DMS153 treated with DMSO at 0.1 percent for 48 hours (cell line): ENCODE measurements at regions not wholly inside any gene's neighbourhood (a gene's known extent, or its start where the extent isn't known, plus 50 kb on each side); places are given as distances from the start of the nearest gene placed in this dataset.

Experiments used
- DNase-seq: peaks from one replicate; lab custom pipeline; 2025; ENCODE audit not compliant: unreplicated experiment; lab: John Stamatoyannopoulos, UW

- DNase-seq, result no peak
Measured at GRCh38 chr12:76226397-76226796, 121.8 kb downstream of the BBS10 start.

- DNase-seq, result no peak
Measured at GRCh38 chr12:76223869-76224268, 124.3 kb downstream of the BBS10 start.

- no peak for DNase-seq
Measured at GRCh38 chr12:76220980-76221379, 127.2 kb downstream of the BBS10 start.

- no peak for DNase-seq
Measured at GRCh38 chr12:76219806-76220205, 128.4 kb downstream of the BBS10 start.

GRCh38 chr12:76216585-76217472, 131.4 kb downstream of the BBS10 start:
- DNase-seq, result no peak

GRCh38 chr12:76208129-76208528, 123.6 kb upstream of the NAP1L1 start:
- no peak for DNase-seq

- DNase-seq, result no peak
Measured at GRCh38 chr12:76206677-76207072, 122.2 kb upstream of the NAP1L1 start.

GRCh38 chr12:76206039-76206676, 121.7 kb upstream of the NAP1L1 start:
- DNase-seq, result no peak

GRCh38 chr12:76202621-76203020, 118.1 kb upstream of the NAP1L1 start:
- no peak for DNase-seq

GRCh38 chr12:76201758-76202157, 117.3 kb upstream of the NAP1L1 start:
- no peak for DNase-seq

GRCh38 chr12:76201316-76201715, 116.8 kb upstream of the NAP1L1 start:
- no peak for DNase-seq

- DNase-seq, result no peak
Measured at GRCh38 chr12:76199808-76200207, 115.3 kb upstream of the NAP1L1 start.

- DNase-seq, result no peak
Measured at GRCh38 chr12:76198839-76199238, 114.4 kb upstream of the NAP1L1 start.

- no peak for DNase-seq
Measured at GRCh38 chr12:76197283-76197682, 112.8 kb upstream of the NAP1L1 start.

- DNase-seq, result no peak
Measured at GRCh38 chr12:76195920-76196319, 111.4 kb upstream of the NAP1L1 start.

GRCh38 chr12:76194724-76195123, 110.2 kb upstream of the NAP1L1 start:
- no peak for DNase-seq

GRCh38 chr12:76193961-76194360, 109.5 kb upstream of the NAP1L1 start:
- no peak for DNase-seq

GRCh38 chr12:76192416-76192815, 107.9 kb upstream of the NAP1L1 start:
- DNase-seq, result no peak

GRCh38 chr12:76190299-76190698, 105.8 kb upstream of the NAP1L1 start:
- no peak for DNase-seq

- DNase-seq, result no peak
Measured at GRCh38 chr12:76189851-76190250, 105.4 kb upstream of the NAP1L1 start.

- DNase-seq, result no peak
Measured at GRCh38 chr12:76187177-76187576, 102.7 kb upstream of the NAP1L1 start.

GRCh38 chr12:76186131-76186906, 101.8 kb upstream of the NAP1L1 start:
- DNase-seq, result no peak
